SKM-1 (cell line): ENCODE measurements at regions not wholly inside any gene's neighbourhood (a gene's known extent, or its start where the extent isn't known, plus 50 kb on each side); places are given as distances from the start of the nearest gene placed in this dataset.

Source experiments
- DNase-seq: peaks from one replicate; lab custom pipeline; 2025; ENCODE audit not compliant: unreplicated experiment; lab: John Stamatoyannopoulos, UW

- DNase-seq, result no peak
Observed at GRCh38 chr6:65803186-65803585, 96.2 kb upstream of the EYS start.

- DNase-seq, result no peak
Observed at GRCh38 chr6:65799389-65799788, 92.4 kb upstream of the EYS start.

GRCh38 chr6:65798280-65799014, 91.4 kb upstream of the EYS start:
- DNase-seq, result no peak

GRCh38 chr6:65790666-65791065, 83.6 kb upstream of the EYS start:
- DNase-seq, result no peak

- DNase-seq, result no peak
Observed at GRCh38 chr6:65787787-65788186, 80.8 kb upstream of the EYS start.

GRCh38 chr6:65786815-65787214, 79.8 kb upstream of the EYS start:
- DNase-seq, result no peak

GRCh38 chr6:65780691-65781090, 73.7 kb upstream of the EYS start:
- DNase-seq, result no peak

GRCh38 chr6:65776332-65776731, 69.3 kb upstream of the EYS start:
- DNase-seq, result no peak

- DNase-seq, result no peak
Observed at GRCh38 chr6:65771946-65772345, 64.9 kb upstream of the EYS start.

GRCh38 chr6:65761890-65762289, 54.9 kb upstream of the EYS start:
- no peak for DNase-seq

- no peak for DNase-seq
Observed at GRCh38 chr6:65760285-65760684, 53.3 kb upstream of the EYS start.
